Glutamatergic neuron (in vitro differentiated cells): ENCODE measurements at regions not wholly inside any gene's neighbourhood (a gene's known extent, or its start where the extent isn't known, plus 50 kb on each side); places are given as distances from the start of the nearest gene placed in this dataset.

Source experiments
- DNase-seq: peaks from one replicate; pipeline ENCODE4 v3.0.0; 2022
- H3K27ac Mint-ChIP-seq: one replicate; pipeline ENCODE4 v1.8.0; 2020; ENCODE audit warnings: mild to moderate bottlenecking, mixed read lengths, inconsistent platforms; ENCODE audit not compliant: unreplicated experiment
- H3K27me3 Mint-ChIP-seq: one replicate; pipeline ENCODE4 v1.8.0; 2020; ENCODE audit warnings: mild to moderate bottlenecking, moderate library complexity, mixed read lengths, inconsistent platforms; ENCODE audit not compliant: unreplicated experiment
- H3K36me3 Mint-ChIP-seq: one replicate; pipeline ENCODE4 v1.8.0; 2020; ENCODE audit warnings: mild to moderate bottlenecking, mixed read lengths, inconsistent platforms; ENCODE audit not compliant: unreplicated experiment
- H3K4me1 Mint-ChIP-seq: one replicate; pipeline ENCODE4 v1.8.0; 2020; ENCODE audit warnings: mild to moderate bottlenecking, low read depth, mixed read lengths, inconsistent platforms; ENCODE audit not compliant: unreplicated experiment
- H3K4me3 Mint-ChIP-seq: one replicate; pipeline ENCODE4 v1.8.0; 2020; ENCODE audit warnings: mild to moderate bottlenecking, mixed read lengths, inconsistent platforms; ENCODE audit not compliant: unreplicated experiment
- H3K9me3 Mint-ChIP-seq: one replicate; pipeline ENCODE4 v1.8.0; 2020; ENCODE audit warnings: mild to moderate bottlenecking, moderate library complexity, mixed read lengths, inconsistent platforms; ENCODE audit not compliant: unreplicated experiment
- TF ChIP-seq, protein P1 (sequence below): fragments of 200-600 bp; sonication (generic); IDR thresholded peaks from one replicate; pipeline ENCODE4 v1.5.0; 2021; ENCODE audit not compliant: partially characterized antibody, unreplicated experiment

DNA sequence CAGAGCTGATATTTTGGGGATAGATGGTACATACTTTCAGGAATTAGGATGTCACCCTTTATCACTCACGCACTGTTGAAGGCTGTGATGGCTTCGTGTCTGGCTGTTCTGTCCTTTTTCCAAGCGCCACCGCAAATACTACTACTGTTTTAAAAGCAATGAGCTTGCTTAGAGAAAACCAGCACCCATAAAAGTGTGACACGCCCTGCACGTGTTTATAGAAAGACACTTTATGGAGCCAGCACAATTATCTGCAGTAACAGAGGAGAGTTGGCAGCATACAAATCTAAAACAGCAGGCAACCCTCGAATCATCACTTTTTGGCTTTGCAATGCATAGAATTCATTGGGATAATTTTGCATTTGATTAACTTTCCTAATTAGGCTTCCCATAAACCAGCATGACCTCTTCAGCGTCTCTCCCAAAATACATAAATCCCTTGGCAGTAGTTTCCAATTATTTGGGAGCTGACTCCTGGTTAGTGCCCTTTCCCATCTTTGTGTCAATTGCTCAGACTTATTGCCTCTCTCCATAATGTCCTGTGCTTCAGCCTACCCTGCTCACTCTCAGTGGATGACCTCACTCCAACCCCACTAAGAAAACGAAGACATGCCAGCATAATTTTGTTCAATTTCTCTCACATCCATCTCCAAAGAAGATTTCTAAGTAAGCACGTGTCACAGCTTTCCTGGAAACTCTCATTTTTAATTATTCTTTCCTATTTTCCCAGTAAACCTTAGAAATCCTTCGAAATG lies 118.7 kb upstream of the LARGE1 start:
- no peaks in the 10 kb centered on the region for H3K9me3 Mint-ChIP-seq
- H3K27ac Mint-ChIP-seq: no peak overlapping the region
- H3K27me3 Mint-ChIP-seq: no peaks in the 10 kb centered on the region
- no peak for DNase-seq
- TF ChIP-seq, protein P1, sequence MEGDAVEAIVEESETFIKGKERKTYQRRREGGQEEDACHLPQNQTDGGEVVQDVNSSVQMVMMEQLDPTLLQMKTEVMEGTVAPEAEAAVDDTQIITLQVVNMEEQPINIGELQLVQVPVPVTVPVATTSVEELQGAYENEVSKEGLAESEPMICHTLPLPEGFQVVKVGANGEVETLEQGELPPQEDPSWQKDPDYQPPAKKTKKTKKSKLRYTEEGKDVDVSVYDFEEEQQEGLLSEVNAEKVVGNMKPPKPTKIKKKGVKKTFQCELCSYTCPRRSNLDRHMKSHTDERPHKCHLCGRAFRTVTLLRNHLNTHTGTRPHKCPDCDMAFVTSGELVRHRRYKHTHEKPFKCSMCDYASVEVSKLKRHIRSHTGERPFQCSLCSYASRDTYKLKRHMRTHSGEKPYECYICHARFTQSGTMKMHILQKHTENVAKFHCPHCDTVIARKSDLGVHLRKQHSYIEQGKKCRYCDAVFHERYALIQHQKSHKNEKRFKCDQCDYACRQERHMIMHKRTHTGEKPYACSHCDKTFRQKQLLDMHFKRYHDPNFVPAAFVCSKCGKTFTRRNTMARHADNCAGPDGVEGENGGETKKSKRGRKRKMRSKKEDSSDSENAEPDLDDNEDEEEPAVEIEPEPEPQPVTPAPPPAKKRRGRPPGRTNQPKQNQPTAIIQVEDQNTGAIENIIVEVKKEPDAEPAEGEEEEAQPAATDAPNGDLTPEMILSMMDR: no peak
- H3K4me1 Mint-ChIP-seq: no peaks in the 10 kb centered on the region
- H3K4me3 Mint-ChIP-seq: no peak overlapping the region
- no peaks in the 10 kb centered on the region for H3K36me3 Mint-ChIP-seq

- Mint-ChIP-seq H3K4me1 (no peaks in the 10 kb centered on the region), H3K4me3 (no peak overlapping the region), H3K36me3 (no peaks in the 10 kb centered on the region), H3K9me3 (no peaks in the 10 kb centered on the region), H3K27ac (no peak overlapping the region), H3K27me3 (peaks cover 1% of the 10 kb centered on the region)
- TF ChIP-seq, protein P1: no peak
- DNase-seq: no peak
These were observed 125.0 kb upstream of the LARGE1 start for GRCh38 chr22:34045311-34045710.

DNA sequence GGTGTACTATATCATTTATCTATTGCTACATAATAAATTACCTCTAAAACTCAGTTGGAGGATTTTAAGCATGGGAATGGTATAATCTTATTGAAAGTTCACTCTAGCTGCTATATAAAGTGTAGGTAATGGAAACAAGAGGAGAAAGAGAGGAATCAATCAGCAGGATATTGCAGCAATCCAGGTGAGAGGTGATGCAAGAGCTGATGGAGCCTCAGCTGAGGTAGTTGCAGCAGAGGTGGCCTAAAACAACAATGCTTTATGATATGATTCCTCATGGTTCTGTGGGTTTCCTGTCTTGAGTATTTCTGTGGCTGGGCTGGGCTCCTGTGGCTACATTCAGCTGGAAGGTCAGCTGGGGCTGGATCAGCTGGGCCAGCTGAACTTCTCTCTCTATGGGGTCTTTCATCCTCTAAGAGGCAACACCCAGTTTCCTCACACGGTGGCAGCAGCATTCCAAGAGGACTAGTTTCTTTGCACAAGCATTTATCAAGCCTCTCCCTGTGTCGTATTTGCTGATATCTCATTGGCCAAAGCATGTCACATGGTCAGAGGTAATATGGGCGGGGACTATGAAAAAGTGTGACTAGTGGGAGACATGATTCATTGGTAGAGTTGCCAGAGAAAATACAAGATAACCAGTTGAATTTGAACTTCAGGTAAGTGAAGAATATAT lies 135.4 kb upstream of the LARGE1 start:
- Mint-ChIP-seq H3K36me3 (peaks cover 23% of the 10 kb centered on the region), H3K4me3 (no peak overlapping the region), H3K4me1 (no peaks in the 10 kb centered on the region), H3K27me3 (peaks cover 6% of the 10 kb centered on the region), H3K27ac (no peak overlapping the region), H3K9me3 (peaks cover 6% of the 10 kb centered on the region)
- peak; percentile 51 for DNase-seq
- TF ChIP-seq, protein P1: no peak

GRCh38 chr22:34057726-34058125 lies 137.4 kb upstream of the LARGE1 start:
- Mint-ChIP-seq H3K27me3 (no peaks in the 10 kb centered on the region), H3K36me3 (peaks cover 23% of the 10 kb centered on the region), H3K4me1 (no peaks in the 10 kb centered on the region), H3K4me3 (no peak overlapping the region), H3K27ac (no peak overlapping the region), H3K9me3 (peaks cover 6% of the 10 kb centered on the region)
- DNase-seq: no peak
- TF ChIP-seq, protein P1: no peak

DNA sequence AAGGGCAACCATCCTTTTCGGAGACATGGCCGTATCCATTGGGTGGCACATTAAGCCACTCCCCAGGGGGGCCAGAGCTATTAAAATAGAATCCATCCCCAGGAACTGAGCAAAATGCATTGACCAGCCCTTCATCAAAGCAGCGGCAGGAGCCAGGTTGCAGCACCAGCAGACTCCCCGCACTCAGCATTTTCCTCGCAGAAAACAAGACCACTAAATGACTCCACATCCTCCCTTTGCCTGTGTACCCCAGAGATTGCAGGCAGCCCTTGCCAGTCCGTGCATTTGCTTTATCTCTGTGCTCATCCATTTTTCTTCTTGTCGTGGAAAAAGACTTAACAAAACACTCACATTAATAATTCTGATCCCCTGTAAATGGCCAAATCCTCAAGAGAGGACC lies 144.4 kb upstream of the LARGE1 start:
- H3K27me3 Mint-ChIP-seq: peaks cover 7% of the 10 kb centered on the region
- peaks cover 5% of the 10 kb centered on the region for H3K9me3 Mint-ChIP-seq
- H3K4me1 Mint-ChIP-seq: peaks cover 17% of the 10 kb centered on the region
- TF ChIP-seq, protein P1: no peak
- H3K36me3 Mint-ChIP-seq: peaks cover 8% of the 10 kb centered on the region
- peak overlapping the region; percentile 26 for H3K4me3 Mint-ChIP-seq
- no peak for DNase-seq
- H3K27ac Mint-ChIP-seq: peak overlapping the region; percentile 34
